ENCODE measurements at regions not wholly inside any gene's neighbourhood (a gene's known extent, or its start where the extent isn't known, plus 50 kb on each side); places are given as distances from the start of the nearest gene placed in this dataset.
"Not testable (repeated sequence)": the region's sequence is repeated elsewhere in the genome, so short reads cannot be mapped to it uniquely, and the experiment has no call there.

- DNase-seq (ENCODE audit: low read depth), result no peak
These were observed 830.9 kb downstream of the EDEM1 start for GRCh38 chr3:6018456-6018855.

- no peak for DNase-seq (ENCODE audit: low read depth)
These were observed 835.1 kb downstream of the EDEM1 start for GRCh38 chr3:6022621-6023020.

GRCh38 chr3:6025032-6025431 lies 835.9 kb upstream of the GRM7 start:
- DNase-seq (ENCODE audit: low read depth), result no peak

- DNase-seq (ENCODE audit: low read depth), result not testable (repeated sequence)
These were observed 830.3 kb upstream of the GRM7 start for GRCh38 chr3:6030648-6031047.

GRCh38 chr3:6035626-6036025 lies 825.3 kb upstream of the GRM7 start:
- no peak for DNase-seq (ENCODE audit: low read depth)

- DNase-seq (ENCODE audit: low read depth), result no peak
These were observed 820.9 kb upstream of the GRM7 start for GRCh38 chr3:6039971-6040370.

GRCh38 chr3:6041894-6042293 lies 819.0 kb upstream of the GRM7 start:
- DNase-seq (ENCODE audit: low read depth), result no peak

- no peak for DNase-seq (ENCODE audit: low read depth)
These were observed 813.9 kb upstream of the GRM7 start for GRCh38 chr3:6047016-6047415.

- DNase-seq (ENCODE audit: low read depth), result no peak
These were observed 800.7 kb upstream of the GRM7 start for GRCh38 chr3:6060251-6060650.

GRCh38 chr3:6062261-6063187 lies 798.4 kb upstream of the GRM7 start:
- DNase-seq (ENCODE audit: low read depth), result no peak

GRCh38 chr3:6066397-6066796 lies 794.5 kb upstream of the GRM7 start:
- DNase-seq (ENCODE audit: low read depth), result no peak

- DNase-seq (ENCODE audit: low read depth), result not testable (repeated sequence)
These were observed 793.9 kb upstream of the GRM7 start for GRCh38 chr3:6066868-6067578.

GRCh38 chr3:6074952-6075351 lies 786.0 kb upstream of the GRM7 start:
- DNase-seq (ENCODE audit: low read depth), result no peak

GRCh38 chr3:6078436-6078835 lies 782.5 kb upstream of the GRM7 start:
- DNase-seq (ENCODE audit: low read depth), result no peak

- no peak for DNase-seq (ENCODE audit: low read depth)
These were observed 781.9 kb upstream of the GRM7 start for GRCh38 chr3:6079011-6079410.

GRCh38 chr3:6079561-6080179 lies 781.2 kb upstream of the GRM7 start:
- DNase-seq (ENCODE audit: low read depth), result no peak

GRCh38 chr3:6088433-6088832 lies 772.5 kb upstream of the GRM7 start:
- DNase-seq (ENCODE audit: low read depth), result no peak

- no peak for DNase-seq (ENCODE audit: low read depth)
These were observed 771.1 kb upstream of the GRM7 start for GRCh38 chr3:6089780-6090179.

- DNase-seq (ENCODE audit: low read depth), result no peak
These were observed 769.7 kb upstream of the GRM7 start for GRCh38 chr3:6091262-6091661.

GRCh38 chr3:6095006-6095405 lies 765.9 kb upstream of the GRM7 start:
- no peak for DNase-seq (ENCODE audit: low read depth)

GRCh38 chr3:6097021-6097420 lies 763.9 kb upstream of the GRM7 start:
- DNase-seq (ENCODE audit: low read depth), result no peak

- DNase-seq (ENCODE audit: low read depth), result no peak
These were observed 763.4 kb upstream of the GRM7 start for GRCh38 chr3:6097556-6097955.

Data from stimulated activated CD8-positive, alpha-beta memory T cell treated with anti-CD3 and anti-CD28 coated beads, Interleukin-12 subunit alpha, Interleukin-12 subunit beta, amount 100 ng/mL, for 4 hours (primary cell).